Mesendoderm (in vitro differentiated cells): ENCODE measurements at regions not wholly inside any gene's neighbourhood (a gene's known extent, or its start where the extent isn't known, plus 50 kb on each side); places are given as distances from the start of the nearest gene placed in this dataset.

Experiments used
- DNase-seq: peaks from one replicate; pipeline ENCODE4 v3.0.0; 2013
- H2AK5ac ChIP-seq: 2 replicates; pipeline ENCODE4 v1.6.1; 2013; ENCODE audit warnings: low read length, inconsistent platforms
- H2BK120ac ChIP-seq: 2 replicates; pipeline ENCODE4 v1.6.1; 2013; ENCODE audit warnings: low read depth, mild to moderate bottlenecking, low read length, moderate library complexity, mixed read lengths
- H2BK15ac ChIP-seq: replicated peaks from 2 replicates; pipeline ENCODE4 v1.6.1; 2013; ENCODE audit warnings: low read depth, mild to moderate bottlenecking, moderate library complexity
- H2BK5ac ChIP-seq: 2 replicates; pipeline ENCODE4 v1.6.1; 2013; ENCODE audit warnings: low read length, inconsistent platforms
- H3K18ac ChIP-seq: 2 replicates; pipeline ENCODE4 v1.6.1; 2013; ENCODE audit warnings: mild to moderate bottlenecking, low read length, mixed read lengths
- H3K23ac ChIP-seq: one replicate; pipeline ENCODE4 v1.6.1; 2013; ENCODE audit warnings: low read length
- H3K27ac ChIP-seq: 2 replicates; pipeline ENCODE4 v1.5.1; 2013; ENCODE audit warnings: low read depth, mild to moderate bottlenecking, inconsistent platforms, low read length, moderate library complexity
- H3K27me3 ChIP-seq: 2 replicates; pipeline ENCODE4 v1.6.1; 2013; ENCODE audit warnings: low read length, control low read depth, mild to moderate bottlenecking, inconsistent platforms; ENCODE audit not compliant: insufficient read depth, poor library complexity
- H3K36me3 ChIP-seq: 2 replicates; pipeline ENCODE4 v1.6.1; 2013; ENCODE audit warnings: low read length, inconsistent platforms; ENCODE audit not compliant: control insufficient read depth, insufficient read depth
- H3K4ac ChIP-seq: one replicate; pipeline ENCODE4 v1.6.1; 2013; ENCODE audit warnings: low read depth, mild to moderate bottlenecking, low read length, moderate library complexity
- H3K4me1 ChIP-seq: 2 replicates; pipeline ENCODE4 v1.6.1; 2013; ENCODE audit warnings: low read depth, low read length, inconsistent platforms; ENCODE audit not compliant: control insufficient read depth
- H3K4me2 ChIP-seq: 2 replicates; pipeline ENCODE4 v1.6.1; 2013; ENCODE audit warnings: low read length
- H3K4me3 ChIP-seq: 2 replicates; pipeline ENCODE4 v1.5.1; 2013; ENCODE audit warnings: mild to moderate bottlenecking, low read length
- H3K56ac ChIP-seq: one replicate; pipeline ENCODE4 v1.6.1; 2013; ENCODE audit warnings: low read length
- H3K79me1 ChIP-seq: 2 replicates; pipeline ENCODE4 v1.6.1; 2013; ENCODE audit warnings: low read length, inconsistent platforms
- H3K79me2 ChIP-seq: 2 replicates; pipeline ENCODE4 v1.6.1; 2013; ENCODE audit warnings: mild to moderate bottlenecking, low read length; ENCODE audit not compliant: control insufficient read depth, insufficient read depth
- H3K9ac ChIP-seq: 2 replicates; pipeline ENCODE4 v1.6.1; 2013; ENCODE audit warnings: low read length, inconsistent platforms
- H4K5ac ChIP-seq: one replicate; pipeline ENCODE4 v1.6.1; 2013; ENCODE audit warnings: low read length
- H4K8ac ChIP-seq: one replicate; pipeline ENCODE4 v1.6.1; 2013; ENCODE audit warnings: low read depth, mild to moderate bottlenecking, control low read depth, low read length, moderate library complexity
- WGBS: extraction: QIAGEN DNeasy Blood & Tissue Kit; methylation state at CpG from one replicate; pipeline ENCODE4 v1.1.7; 2013; ENCODE audit warnings: low lambda C conversion rate, missing lambda C conversion rate; ENCODE audit not compliant: insufficient coverage; ENCODE audit errors: extremely low coverage; 5-methylcytosine and 5-hydroxymethylcytosine counted together

DNA sequence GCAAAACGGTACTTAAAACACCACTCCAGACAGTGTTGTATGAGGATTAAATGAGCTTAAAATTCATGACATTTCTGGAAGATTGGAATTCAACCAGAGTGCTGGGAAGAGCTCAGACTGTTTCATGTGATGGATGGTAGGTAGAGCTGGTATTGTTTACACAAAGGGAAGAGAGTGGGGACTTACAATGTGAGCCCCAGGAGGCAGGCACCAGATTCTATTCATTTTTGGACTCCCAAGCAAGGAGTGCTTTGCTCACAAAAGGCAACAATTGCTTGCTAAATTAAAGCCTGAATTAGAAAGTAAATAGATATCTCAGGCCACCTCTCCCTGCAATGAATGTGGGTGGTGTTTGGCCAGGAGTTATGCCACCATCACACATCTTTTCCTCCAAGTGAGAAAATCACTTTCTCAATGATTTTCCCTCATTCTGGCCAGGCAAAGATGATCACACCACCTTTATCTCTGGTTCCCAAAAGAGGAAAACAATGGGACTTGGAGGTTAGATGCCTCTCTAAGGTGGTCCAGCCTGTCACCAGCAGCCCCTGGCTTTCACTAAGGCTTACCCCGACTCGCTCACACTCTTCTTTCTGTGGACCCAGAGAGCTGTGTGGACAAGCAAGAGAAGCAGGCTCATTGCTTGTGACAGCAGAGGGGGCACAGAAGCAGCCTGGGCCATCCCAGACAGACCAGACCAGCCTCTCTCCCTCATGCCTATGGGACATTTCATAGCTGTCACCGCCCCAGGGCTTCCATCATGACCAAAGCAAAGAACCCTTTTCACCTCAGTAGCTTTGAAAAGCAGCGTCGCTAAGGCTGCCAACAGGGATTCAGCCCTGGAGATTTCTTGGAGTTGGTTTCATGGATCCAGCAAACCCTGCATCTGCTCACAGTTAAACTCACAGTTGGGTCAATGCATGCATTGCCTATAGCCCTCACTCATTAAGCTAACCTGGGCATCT, 63.5 kb upstream of the DRD2 start:
- H3K18ac ChIP-seq, result no peak overlapping the region
- no CpG with 5 or more reads among the region's 6 CpGs for WGBS
- H4K8ac ChIP-seq, result no peak overlapping the region
- H2BK5ac ChIP-seq, result no peak overlapping the region
- H3K4me2 ChIP-seq, result no peak overlapping the region
- no peak overlapping the region for H2BK15ac ChIP-seq
- no peak for DNase-seq
- H3K27ac ChIP-seq, result no peak overlapping the region
- H2BK120ac ChIP-seq, result no peak overlapping the region
- H3K4me3 ChIP-seq, result no peak overlapping the region
- no peak overlapping the region for H4K5ac ChIP-seq
- H3K27me3 ChIP-seq, result no peaks in the 10 kb centered on the region
- no peak overlapping the region for H2AK5ac ChIP-seq
- H3K79me2 ChIP-seq, result no peaks in the 10 kb centered on the region
- no peak overlapping the region for H3K23ac ChIP-seq
- H3K56ac ChIP-seq, result no peak overlapping the region
- H3K9ac ChIP-seq, result no peak overlapping the region
- H3K4me1 ChIP-seq, result no peaks in the 10 kb centered on the region
- no peaks in the 10 kb centered on the region for H3K79me1 ChIP-seq
- H3K4ac ChIP-seq, result no peak overlapping the region
- no peaks in the 10 kb centered on the region for H3K36me3 ChIP-seq

DNA sequence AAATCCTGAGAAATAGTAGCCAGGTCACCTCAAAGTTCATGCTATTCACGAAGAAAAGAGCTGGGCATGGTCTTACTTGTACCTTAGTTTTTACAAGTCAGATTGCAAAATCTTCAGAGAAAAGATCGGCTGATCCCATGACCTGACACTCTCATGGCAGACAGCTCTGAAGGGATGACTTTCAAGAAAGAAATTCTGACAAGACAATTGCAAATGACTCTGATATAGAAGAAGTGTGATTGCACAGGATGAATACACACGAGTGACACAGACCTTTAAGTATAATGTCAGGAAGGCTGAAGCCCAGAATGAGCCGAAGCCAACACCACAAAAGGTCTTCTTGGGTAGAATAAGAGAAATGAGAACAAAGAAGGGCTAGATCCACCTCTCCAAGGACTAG, 59.4 kb upstream of the DRD2 start:
- Histone ChIP-seq H3K79me1 (no peaks in the 10 kb centered on the region), H3K27ac (no peak overlapping the region), H2BK15ac (no peak overlapping the region), H3K4ac (no peak overlapping the region), H3K4me3 (no peak overlapping the region), H3K4me1 (no peaks in the 10 kb centered on the region), H4K8ac (no peak overlapping the region), H3K23ac (no peak overlapping the region), H3K27me3 (no peaks in the 10 kb centered on the region), H3K9ac (no peak overlapping the region), H2AK5ac (no peak overlapping the region), H2BK120ac (no peak overlapping the region), H2BK5ac (no peak overlapping the region), H3K4me2 (no peak overlapping the region), H3K18ac (no peak overlapping the region), H3K79me2 (no peaks in the 10 kb centered on the region), H3K36me3 (no peaks in the 10 kb centered on the region), H4K5ac (no peak overlapping the region), H3K56ac (no peak overlapping the region)
- WGBS, result no CpG with 5 or more reads among the region's 4 CpGs
- no peak for DNase-seq

DNA sequence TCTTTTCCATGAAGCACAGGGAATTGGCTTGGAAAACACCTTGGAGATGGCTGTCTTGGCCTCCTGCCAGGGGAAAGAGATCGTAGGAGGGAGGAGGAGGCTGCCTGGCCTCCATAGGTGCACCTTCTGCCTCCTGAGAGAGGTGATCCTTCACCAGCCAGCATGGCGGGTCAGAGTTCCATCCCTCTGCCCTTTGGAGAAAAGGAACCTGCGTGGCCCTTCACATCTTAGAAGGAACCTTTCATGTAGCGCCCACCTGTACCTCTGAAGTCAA, 58.2 kb upstream of the DRD2 start:
- Histone ChIP-seq H2BK5ac (no peak overlapping the region), H3K79me2 (no peaks in the 10 kb centered on the region), H3K4me1 (no peaks in the 10 kb centered on the region), H2BK15ac (no peak overlapping the region), H3K27ac (no peak overlapping the region), H3K18ac (no peak overlapping the region), H3K36me3 (no peaks in the 10 kb centered on the region), H3K23ac (no peak overlapping the region), H3K4me2 (no peak overlapping the region), H2AK5ac (no peak overlapping the region), H3K27me3 (no peaks in the 10 kb centered on the region), H4K8ac (no peak overlapping the region), H3K56ac (no peak overlapping the region), H2BK120ac (no peak overlapping the region), H4K5ac (no peak overlapping the region), H3K9ac (no peak overlapping the region), H3K79me1 (no peaks in the 10 kb centered on the region), H3K4me3 (no peak overlapping the region), H3K4ac (no peak overlapping the region)
- DNase-seq, result no peak
- no CpG with 5 or more reads among the region's 4 CpGs for WGBS

DNA sequence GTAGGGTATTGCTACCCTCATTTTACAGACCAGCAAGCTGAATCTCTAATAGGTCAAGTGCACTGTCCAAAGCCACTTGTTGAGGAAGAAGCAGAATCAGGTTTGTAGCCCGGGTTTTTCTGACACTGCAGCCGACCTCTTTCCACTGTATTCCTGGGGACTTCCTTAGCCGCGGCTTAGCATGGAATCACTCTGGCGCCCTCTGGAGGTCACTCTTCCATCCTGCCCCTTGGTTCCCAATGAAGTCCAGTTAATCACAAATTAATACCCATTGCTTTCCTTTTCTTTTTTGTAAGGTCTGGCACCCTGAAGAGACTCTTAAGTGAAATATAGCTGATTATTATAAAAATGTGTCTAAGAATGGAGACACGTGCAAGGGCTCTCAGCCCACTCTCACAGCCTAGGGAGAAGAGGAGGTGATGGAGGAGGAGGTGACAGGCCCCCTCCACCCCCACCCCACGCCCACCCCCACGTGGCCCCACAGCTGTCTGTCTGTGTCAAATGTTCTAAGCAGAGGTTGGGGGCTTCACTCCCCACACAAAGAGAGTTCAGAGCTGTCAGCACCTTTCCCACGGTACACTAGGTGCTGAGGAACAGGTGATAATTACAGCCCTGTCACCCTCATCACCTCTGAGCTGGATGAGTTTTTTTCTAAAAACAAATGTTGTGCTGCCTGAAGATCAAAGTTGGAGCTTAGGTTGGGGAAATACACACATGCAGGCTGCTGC, 57.7 kb upstream of the DRD2 start:
- H3K4me1 ChIP-seq, result no peaks in the 10 kb centered on the region

DNA sequence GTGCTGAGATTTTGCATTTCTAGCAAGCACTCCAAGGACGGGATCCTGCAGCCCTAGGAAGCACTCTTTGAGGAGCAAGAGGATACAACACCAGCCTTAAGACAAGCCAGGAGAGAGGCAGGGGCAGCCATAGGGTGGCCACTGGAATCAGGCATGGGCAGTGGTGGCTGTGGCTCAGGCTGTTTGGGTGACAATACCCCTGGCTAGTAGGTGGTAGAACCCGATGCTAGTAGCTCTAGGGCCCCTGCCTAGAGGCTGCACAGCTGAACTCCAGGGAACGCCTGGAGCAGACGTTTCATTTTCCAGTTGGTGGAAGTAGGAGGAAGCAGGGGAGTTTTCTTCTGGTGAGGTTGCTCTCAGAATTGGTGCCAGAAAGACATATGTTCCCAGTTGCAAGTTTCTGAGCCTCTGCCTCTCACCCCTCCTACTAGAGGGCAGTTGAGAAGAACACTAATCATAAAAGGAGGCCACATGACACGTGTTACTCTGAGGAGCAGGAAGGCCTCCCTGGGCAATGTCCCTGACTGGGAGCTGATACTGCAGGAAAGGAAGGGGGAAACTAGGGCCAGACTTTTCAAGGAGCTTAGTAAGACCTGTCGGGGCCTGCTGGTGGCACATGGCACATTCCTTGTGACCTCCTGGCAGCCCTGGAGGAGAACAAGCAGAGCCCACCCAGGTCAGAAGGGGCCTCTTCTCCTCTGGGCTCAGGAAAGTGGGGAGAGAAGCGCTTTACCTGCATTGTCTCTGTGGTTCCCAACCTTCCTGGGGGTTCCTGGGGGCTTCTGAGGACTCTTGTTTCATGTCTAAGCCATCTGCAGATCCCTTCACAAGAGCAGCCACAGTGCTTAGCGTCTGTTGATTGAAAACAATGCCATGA, 56.6 kb upstream of the DRD2 start:
- DNase-seq, result no peak
- no peaks in the 10 kb centered on the region for H3K79me2 ChIP-seq
- H3K4ac ChIP-seq, result no peak overlapping the region
- H3K9ac ChIP-seq, result no peak overlapping the region
- H3K27me3 ChIP-seq, result no peaks in the 10 kb centered on the region
- no peak overlapping the region for H3K23ac ChIP-seq
- H2BK120ac ChIP-seq, result no peak overlapping the region
- H4K8ac ChIP-seq, result no peak overlapping the region
- no peak overlapping the region for H3K4me2 ChIP-seq
- no CpG with 5 or more reads among the region's 8 CpGs for WGBS
- H2AK5ac ChIP-seq, result no peak overlapping the region
- H3K4me1 ChIP-seq, result no peaks in the 10 kb centered on the region
- no peak overlapping the region for H3K18ac ChIP-seq
- H2BK15ac ChIP-seq, result no peak overlapping the region
- H3K56ac ChIP-seq, result no peak overlapping the region
- no peaks in the 10 kb centered on the region for H3K79me1 ChIP-seq
- no peaks in the 10 kb centered on the region for H3K36me3 ChIP-seq
- H2BK5ac ChIP-seq, result no peak overlapping the region
- no peak overlapping the region for H3K27ac ChIP-seq
- no peak overlapping the region for H3K4me3 ChIP-seq
- no peak overlapping the region for H4K5ac ChIP-seq

More for the DNA sequence above, 57.7 kb upstream of the DRD2 start:
- no peaks in the 10 kb centered on the region for H3K27me3 ChIP-seq
- no peak overlapping the region for H3K4me3 ChIP-seq
- H3K56ac ChIP-seq, result no peak overlapping the region
- no peak overlapping the region for H2AK5ac ChIP-seq
- DNase-seq, result peak; percentile 78
- no peak overlapping the region for H3K23ac ChIP-seq
- no peaks in the 10 kb centered on the region for H3K36me3 ChIP-seq
- no peak overlapping the region for H3K4me2 ChIP-seq
- H2BK120ac ChIP-seq, result no peak overlapping the region
- no peak overlapping the region for H4K5ac ChIP-seq
- no peak overlapping the region for H2BK5ac ChIP-seq
- WGBS, result no CpG with 5 or more reads among the region's 9 CpGs
- no peaks in the 10 kb centered on the region for H3K79me2 ChIP-seq
- H3K4ac ChIP-seq, result no peak overlapping the region
- H3K79me1 ChIP-seq, result no peaks in the 10 kb centered on the region
- no peak overlapping the region for H3K27ac ChIP-seq
- no peak overlapping the region for H4K8ac ChIP-seq
- no peak overlapping the region for H3K18ac ChIP-seq
- no peak overlapping the region for H2BK15ac ChIP-seq
- H3K9ac ChIP-seq, result no peak overlapping the region
